A549 (cell line): ENCODE measurements at regions not wholly inside any gene's neighbourhood (a gene's known extent, or its start where the extent isn't known, plus 50 kb on each side); places are given as distances from the start of the nearest gene placed in this dataset.

Experiments used
- POLR2A ChIP-seq: IDR thresholded peaks from 2 replicates; pipeline ENCODE4 v1.6.1; 2012; ENCODE audit warnings: mild to moderate bottlenecking, low read length
- ZSCAN20 ChIP-seq: fragments of 250-450 bp; sonication (Bioruptor Pico); IDR thresholded peaks from 2 replicates; pipeline ENCODE4 v1.8.0; 2022; ENCODE audit warnings: mild to moderate bottlenecking, moderate library complexity
- TF ChIP-seq, protein P1 (sequence below): fragments of >200 bp; sonication (Bioruptor Twin); formaldehyde crosslinking; IDR thresholded peaks from 3 replicates; pipeline ENCODE4 v1.5.1; 2016
- TF ChIP-seq, protein P2 (sequence below): fragments of >200 bp; sonication (Bioruptor Twin); formaldehyde crosslinking; IDR thresholded peaks from 3 replicates; pipeline ENCODE4 v1.6.1; 2016

DNA sequence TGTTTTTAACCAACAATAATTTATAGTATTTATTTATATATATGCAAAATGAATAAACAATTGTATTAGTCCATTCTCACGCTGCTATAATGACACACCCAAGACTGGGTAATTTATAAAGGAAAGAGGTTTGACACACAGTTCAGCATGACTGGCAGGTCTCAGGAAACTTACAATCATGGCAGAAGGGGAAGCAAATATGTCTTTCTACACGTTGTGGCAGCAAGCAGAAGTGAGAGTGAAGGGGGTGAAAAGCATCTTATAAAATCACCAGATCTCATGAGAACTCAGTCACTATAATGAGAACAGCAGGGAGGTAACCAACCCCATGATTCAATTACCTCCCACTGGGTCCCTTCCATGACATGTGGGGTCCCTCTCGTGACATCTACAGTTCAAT is 162.8 kb upstream of the SLITRK3 start:
- no peak for TF ChIP-seq POLR2A
- no peak for TF ChIP-seq ZSCAN20
- TF ChIP-seq, protein P1, sequence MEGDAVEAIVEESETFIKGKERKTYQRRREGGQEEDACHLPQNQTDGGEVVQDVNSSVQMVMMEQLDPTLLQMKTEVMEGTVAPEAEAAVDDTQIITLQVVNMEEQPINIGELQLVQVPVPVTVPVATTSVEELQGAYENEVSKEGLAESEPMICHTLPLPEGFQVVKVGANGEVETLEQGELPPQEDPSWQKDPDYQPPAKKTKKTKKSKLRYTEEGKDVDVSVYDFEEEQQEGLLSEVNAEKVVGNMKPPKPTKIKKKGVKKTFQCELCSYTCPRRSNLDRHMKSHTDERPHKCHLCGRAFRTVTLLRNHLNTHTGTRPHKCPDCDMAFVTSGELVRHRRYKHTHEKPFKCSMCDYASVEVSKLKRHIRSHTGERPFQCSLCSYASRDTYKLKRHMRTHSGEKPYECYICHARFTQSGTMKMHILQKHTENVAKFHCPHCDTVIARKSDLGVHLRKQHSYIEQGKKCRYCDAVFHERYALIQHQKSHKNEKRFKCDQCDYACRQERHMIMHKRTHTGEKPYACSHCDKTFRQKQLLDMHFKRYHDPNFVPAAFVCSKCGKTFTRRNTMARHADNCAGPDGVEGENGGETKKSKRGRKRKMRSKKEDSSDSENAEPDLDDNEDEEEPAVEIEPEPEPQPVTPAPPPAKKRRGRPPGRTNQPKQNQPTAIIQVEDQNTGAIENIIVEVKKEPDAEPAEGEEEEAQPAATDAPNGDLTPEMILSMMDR, result no peak
- TF ChIP-seq, protein P2, sequence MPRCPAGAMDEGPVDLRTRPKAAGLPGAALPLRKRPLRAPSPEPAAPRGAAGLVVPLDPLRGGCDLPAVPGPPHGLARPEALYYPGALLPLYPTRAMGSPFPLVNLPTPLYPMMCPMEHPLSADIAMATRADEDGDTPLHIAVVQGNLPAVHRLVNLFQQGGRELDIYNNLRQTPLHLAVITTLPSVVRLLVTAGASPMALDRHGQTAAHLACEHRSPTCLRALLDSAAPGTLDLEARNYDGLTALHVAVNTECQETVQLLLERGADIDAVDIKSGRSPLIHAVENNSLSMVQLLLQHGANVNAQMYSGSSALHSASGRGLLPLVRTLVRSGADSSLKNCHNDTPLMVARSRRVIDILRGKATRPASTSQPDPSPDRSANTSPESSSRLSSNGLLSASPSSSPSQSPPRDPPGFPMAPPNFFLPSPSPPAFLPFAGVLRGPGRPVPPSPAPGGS, result no peak
